Keratinocyte (primary cell): ENCODE measurements at regions not wholly inside any gene's neighbourhood (a gene's known extent, or its start where the extent isn't known, plus 50 kb on each side); places are given as distances from the start of the nearest gene placed in this dataset.

Source experiments
- DNase-seq: peaks from one replicate; pipeline ENCODE4 v3.0.0-alpha.2; 2011; ENCODE audit warnings: low read depth, missing footprints, low spot score
- FAIRE-seq: peaks from 2 replicates; lab custom pipeline; 2011; peaks lifted over from hg19 to GRCh38; lab: Jason Lieb, UNC
- H2AFZ ChIP-seq: 2 replicates; pipeline ENCODE4 v1.6.0; 2012; ENCODE audit warnings: low read length, control low read depth, inconsistent platforms; ENCODE audit not compliant: control insufficient read depth
- H3K27ac ChIP-seq: 2 replicates; pipeline ENCODE4 v1.5.1; 2011; ENCODE audit warnings: low read length; ENCODE audit not compliant: control insufficient read depth, insufficient read depth
- H3K27me3 ChIP-seq: 3 replicates; pipeline ENCODE4 v1.6.0; 2011; ENCODE audit warnings: low read length; ENCODE audit not compliant: control insufficient read depth, insufficient read depth; ENCODE audit errors: extremely low read depth
- H3K36me3 ChIP-seq, 2 experiments: 2 replicates in 1 of 2; 3 replicates in 1 of 2; pipeline ENCODE4 v1.5.1; 2011; ENCODE audit warnings: low read length in 2 of 2, mild to moderate bottlenecking in 1 of 2; ENCODE audit not compliant: control insufficient read depth in 2 of 2, insufficient read depth in 2 of 2; ENCODE audit errors: extremely low read depth in 1 of 2
- H3K4me1 ChIP-seq: 3 replicates; pipeline ENCODE4 v1.5.1; 2011; ENCODE audit warnings: low read length; ENCODE audit not compliant: control insufficient read depth, insufficient read depth; ENCODE audit errors: extremely low read depth
- H3K4me2 ChIP-seq: 3 replicates; pipeline ENCODE4 v1.6.0; 2011; ENCODE audit warnings: low read depth, low read length; ENCODE audit not compliant: control insufficient read depth, insufficient read depth; ENCODE audit errors: extremely low read depth
- H3K4me3 ChIP-seq, 3 experiments: fragments of 200-600 bp in 1 of 3; sonication (generic) in 1 of 3; 2 replicates in 2 of 3; 3 replicates in 1 of 3; pipeline ENCODE4 v1.5.1; 2011 to 2016; ENCODE audit warnings: low read length in 3 of 3, mild to moderate bottlenecking in 3 of 3, control low read depth in 2 of 3, inconsistent platforms in 1 of 3, low read depth in 1 of 3, mixed read lengths in 1 of 3, mixed run types in 1 of 3, moderate library complexity in 1 of 3; ENCODE audit not compliant: control insufficient read depth in 2 of 3, insufficient read depth in 2 of 3; ENCODE audit errors: extremely low read depth in 1 of 3
- H3K79me2 ChIP-seq: 2 replicates; pipeline ENCODE4 v1.6.0; 2012; ENCODE audit warnings: low read length; ENCODE audit not compliant: control insufficient read depth, insufficient read depth
- H3K9ac ChIP-seq: 3 replicates; pipeline ENCODE4 v1.6.0; 2011; ENCODE audit warnings: low read length; ENCODE audit not compliant: control insufficient read depth, insufficient read depth; ENCODE audit errors: extremely low read depth
- H3K9me1 ChIP-seq: 3 replicates; pipeline ENCODE4 v1.6.0; 2011; ENCODE audit warnings: low read length; ENCODE audit not compliant: control insufficient read depth, insufficient read depth; ENCODE audit errors: extremely low read depth
- H3K9me3 ChIP-seq: 2 replicates; pipeline ENCODE4 v1.5.1; 2012; ENCODE audit warnings: low read depth, low read length; ENCODE audit not compliant: control insufficient read depth
- H4K20me1 ChIP-seq: 3 replicates; pipeline ENCODE4 v1.6.0; 2011; ENCODE audit warnings: low read length; ENCODE audit not compliant: control insufficient read depth, insufficient read depth; ENCODE audit errors: extremely low read depth
- EZH2 ChIP-seq: IDR thresholded peaks from one replicate; pipeline ENCODE4 v1.6.1; 2012; ENCODE audit warnings: inconsistent platforms, mild to moderate bottlenecking, low read length, moderate library complexity
- dilution Hi-C: fragments of 300-500 bp; cut with MboI; formaldehyde crosslinking; loops from one replicate; pipeline ENCODE4 v1.7.0; 2020; ENCODE audit warnings: low sequenced_read_pairs; ENCODE audit not compliant: extremely low pct_ligation_motif_present
- TF ChIP-seq, protein P1 (sequence below), 3 experiments: IDR thresholded peaks in 1 of 3; conservative IDR thresholded peaks in 1 of 3; optimal IDR thresholded peaks in 1 of 3; 2 replicates in 2 of 3; 3 replicates in 1 of 3; pipeline versions ENCODE3 to v1.5.1; 2011; ENCODE audit warnings: low read length in 3 of 3, mild to moderate bottlenecking in 3 of 3, moderate library complexity in 2 of 3, control low read depth in 1 of 3, inconsistent platforms in 1 of 3; ENCODE audit not compliant: insufficient read depth in 2 of 3; ENCODE audit errors: extremely low read depth in 1 of 3

DNA sequence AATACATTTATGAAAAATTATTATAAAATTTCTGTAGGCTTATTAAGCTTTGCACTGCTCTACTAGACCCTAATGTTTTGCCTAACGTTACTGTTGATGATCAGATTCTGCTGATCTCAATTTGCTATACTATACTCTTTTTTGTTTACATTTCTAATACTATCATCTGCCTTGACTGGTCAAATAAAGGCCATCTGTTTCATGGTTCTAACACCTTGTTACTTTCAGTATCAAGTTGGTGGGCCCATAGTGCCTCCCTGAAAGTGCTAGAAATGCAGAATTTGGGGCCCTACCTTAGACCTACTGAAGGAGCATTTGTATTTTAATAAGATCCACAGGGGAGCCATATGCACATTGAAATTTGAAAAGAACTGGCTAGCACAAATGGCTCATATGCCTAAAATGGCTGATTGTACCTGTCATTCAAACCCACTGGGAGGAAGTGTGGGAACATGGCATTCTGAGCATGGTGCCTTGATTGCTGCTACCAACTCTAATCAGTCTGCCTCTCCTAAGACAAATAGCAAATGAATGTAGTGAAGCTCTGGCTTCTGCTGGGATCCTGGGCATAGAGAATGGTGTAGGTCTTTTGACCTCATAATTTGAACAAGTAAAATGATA lies 199.1 kb upstream of the BTBD3 start:
- Histone ChIP-seq H3K4me2 (no peak overlapping the region), H4K20me1 (no peaks in the 10 kb centered on the region), H3K9me1 (no peaks in the 10 kb centered on the region), H3K79me2 (no peaks in the 10 kb centered on the region), H3K36me3 (no peaks in the 10 kb centered on the region), H3K27ac (no peak overlapping the region), H3K9ac (no peak overlapping the region), H3K4me1 (no peaks in the 10 kb centered on the region), H2AFZ (no peak overlapping the region), H3K9me3 (no peaks in the 10 kb centered on the region), H3K4me3 (no peak overlapping the region), H3K27me3 (no peaks in the 10 kb centered on the region)
- dilution Hi-C loops, result no loop called here
- DNase-seq (no peak), FAIRE-seq (no peak)
- TF ChIP-seq, protein P1, sequence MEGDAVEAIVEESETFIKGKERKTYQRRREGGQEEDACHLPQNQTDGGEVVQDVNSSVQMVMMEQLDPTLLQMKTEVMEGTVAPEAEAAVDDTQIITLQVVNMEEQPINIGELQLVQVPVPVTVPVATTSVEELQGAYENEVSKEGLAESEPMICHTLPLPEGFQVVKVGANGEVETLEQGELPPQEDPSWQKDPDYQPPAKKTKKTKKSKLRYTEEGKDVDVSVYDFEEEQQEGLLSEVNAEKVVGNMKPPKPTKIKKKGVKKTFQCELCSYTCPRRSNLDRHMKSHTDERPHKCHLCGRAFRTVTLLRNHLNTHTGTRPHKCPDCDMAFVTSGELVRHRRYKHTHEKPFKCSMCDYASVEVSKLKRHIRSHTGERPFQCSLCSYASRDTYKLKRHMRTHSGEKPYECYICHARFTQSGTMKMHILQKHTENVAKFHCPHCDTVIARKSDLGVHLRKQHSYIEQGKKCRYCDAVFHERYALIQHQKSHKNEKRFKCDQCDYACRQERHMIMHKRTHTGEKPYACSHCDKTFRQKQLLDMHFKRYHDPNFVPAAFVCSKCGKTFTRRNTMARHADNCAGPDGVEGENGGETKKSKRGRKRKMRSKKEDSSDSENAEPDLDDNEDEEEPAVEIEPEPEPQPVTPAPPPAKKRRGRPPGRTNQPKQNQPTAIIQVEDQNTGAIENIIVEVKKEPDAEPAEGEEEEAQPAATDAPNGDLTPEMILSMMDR (optimal IDR thresholded peaks at IDR 0.05 in 1 of 3, IDR thresholded peaks at IDR 0.05 in 1 of 3, conservative IDR thresholded peaks at IDR 0.05 in 1 of 3; ENCODE audit: extremely low read depth in 1 of 3, insufficient read depth in 2 of 3, low read length in 3 of 3), result no peak
- no peak for TF ChIP-seq EZH2

DNA sequence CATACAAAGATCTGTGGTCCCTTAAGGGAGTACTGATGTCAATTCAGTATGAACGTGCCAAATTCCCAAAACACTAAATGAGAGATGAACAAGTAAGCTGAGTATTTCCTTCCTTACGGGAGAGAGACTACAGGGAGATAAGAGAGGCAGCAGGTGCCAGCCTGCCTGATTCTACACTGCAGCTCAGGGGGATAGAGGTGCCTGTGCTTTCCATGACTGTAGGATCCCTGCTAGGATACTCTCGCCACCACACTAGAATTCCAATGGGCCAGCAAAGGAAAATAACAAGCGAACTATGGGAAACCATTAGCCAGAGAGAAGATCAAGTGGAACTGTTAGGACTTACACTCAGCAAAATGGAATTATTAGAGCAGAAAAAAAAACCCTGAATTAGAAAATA lies 198.5 kb upstream of the BTBD3 start:
- Histone ChIP-seq H3K4me3 (no peak overlapping the region), H4K20me1 (no peaks in the 10 kb centered on the region), H3K79me2 (no peaks in the 10 kb centered on the region), H3K27me3 (no peaks in the 10 kb centered on the region), H2AFZ (no peak overlapping the region), H3K4me2 (no peak overlapping the region), H3K4me1 (no peaks in the 10 kb centered on the region), H3K9me1 (no peaks in the 10 kb centered on the region), H3K9ac (no peak overlapping the region), H3K27ac (no peak overlapping the region), H3K9me3 (no peaks in the 10 kb centered on the region), H3K36me3 (no peaks in the 10 kb centered on the region)
- FAIRE-seq (no peak), DNase-seq (no peak)
- TF ChIP-seq EZH2, result no peak
- TF ChIP-seq, protein P1 (optimal IDR thresholded peaks at IDR 0.05 in 1 of 3, IDR thresholded peaks at IDR 0.05 in 1 of 3, conservative IDR thresholded peaks at IDR 0.05 in 1 of 3; ENCODE audit: extremely low read depth in 1 of 3, insufficient read depth in 2 of 3, low read length in 3 of 3), result no peak
- dilution Hi-C loops, result no loop called here
